Pancreas (tissue), 10 donors: ENCODE measurements at regions not wholly inside any gene's neighbourhood (a gene's known extent, or its start where the extent isn't known, plus 50 kb on each side); places are given as distances from the start of the nearest gene placed in this dataset.

Experiments
- ATAC-seq, 4 donors: fragments of 200-7000 bp; cut with Tn5 transposase; one replicate each; pipeline versions ENCODE4 v1.8.0 to v1.9.1; 2020; ENCODE audit warnings: mild to moderate bottlenecking in 4 of 4, moderate library complexity in 4 of 4
- DNase-seq, 6 donors: peaks; one replicate each; pipeline ENCODE4 v3.0.0-alpha.2; 2020
- FAIRE-seq: peaks from 2 replicates; lab custom pipeline; 2012; peaks lifted over from hg19 to GRCh38; lab: Jason Lieb, UNC
- H3K27ac ChIP-seq, 4 donors: fragments of 200-600 bp; sonication (generic); 1 replicate in 3 of 4; 2 replicates in 1 of 4; pipeline versions ENCODE4 v1.5.0 to v1.8.0; 2020
- H3K27me3 ChIP-seq, 4 donors: fragments of 200-600 bp; one replicate each; pipeline ENCODE4 v1.8.0; 2021
- H3K36me3 ChIP-seq, 3 donors: fragments of 200-600 bp; sonication (generic) in 1 of 3; one replicate each; pipeline versions ENCODE4 v1.5.0 to v1.8.0; 2020 to 2021
- H3K4me1 ChIP-seq, 3 donors: fragments of 200-600 bp; one replicate each; pipeline ENCODE4 v1.8.0; 2021
- H3K4me3 ChIP-seq, 4 donors: fragments of 200-600 bp; sonication (generic) in 2 of 4; one replicate each; pipeline versions ENCODE4 v1.5.0 to v1.8.0; 2020 to 2021
- H3K9me3 ChIP-seq, 4 donors: fragments of 200-600 bp; one replicate each; pipeline ENCODE4 v1.8.0; 2021
- CTCF ChIP-seq, 4 donors: fragments of 200-600 bp; sonication (generic) in 3 of 4; IDR thresholded peaks; one replicate each; pipeline versions ENCODE4 v1.5.0 to v1.8.0; 2021; ENCODE audit warnings: antibody characterized with exemption in 4 of 4
- WGBS, 2 donors: extraction: QIAGEN DNeasy Blood & Tissue Kit; methylation state at CpG; one replicate each; pipeline ENCODE4 v1.1.7; 2013; 5-methylcytosine and 5-hydroxymethylcytosine counted together
- intact Hi-C, 3 donors: fragments of 100-400 bp; cut with DNase I; formaldehyde crosslinking; loops; one replicate each; pipeline versions ENCODE4 v1.11.1 to v1.14.2; 2022
- donor health status: healthy with polysubstance abuse.
- donor health status: DM: no; HTN: no; CAD: no; lungs with moderate emphysema.
- donor health status: DM: no; HTN: no; CAD: no.
- donor health status: control.
- donor health status: control.
- donor health status: Bipolar disorder and iron deficiency.
- donor health status: DM: yes; HTN: yes; CAD: no.
- donor health status: DM: no; HTN: no; CAD: no.
- donor health status: DM: no; HTN: no; CAD: no.
- donor health status: DM: yes; HTN: yes; CAD: no.

GRCh38 chr13:111525320-111526118, 205.1 kb downstream of the TEX29 start:
- H3K27me3 ChIP-seq: peaks cover 0 to 9% (median 3%) of the 10 kb centered on the region in 4 donors
- no peak overlapping the region for H3K4me3 ChIP-seq
- ATAC-seq (no peak), DNase-seq (no peak), FAIRE-seq (no peak)
- no peaks in the 10 kb centered on the region for H3K4me1 ChIP-seq
- H3K27ac ChIP-seq: no peak overlapping the region
- TF ChIP-seq CTCF (IDR thresholded peaks at IDR 0.05): no peak
- intact Hi-C loops: no loop called here
- H3K9me3 ChIP-seq: no peaks in the 10 kb centered on the region
- 40 to 48% methylated on average over 3 of the region's 3 CpGs for WGBS, 2 donors
- H3K36me3 ChIP-seq: no peaks in the 10 kb centered on the region

- H3K27me3 ChIP-seq: peaks cover 0 to 18% (median 4%) of the 10 kb centered on the region in 4 donors
- ATAC-seq: no peak
- H3K36me3 ChIP-seq: no peaks in the 10 kb centered on the region
- no peak for DNase-seq
- FAIRE-seq: no peak
- no peak for TF ChIP-seq CTCF (IDR thresholded peaks at IDR 0.05)
- 42 to 59% methylated on average over 7 of the region's 7 CpGs for WGBS, 2 donors
- intact Hi-C loops: no loop called here
- H3K9me3 ChIP-seq: no peaks in the 10 kb centered on the region
- no peaks in the 10 kb centered on the region for H3K4me1 ChIP-seq
- H3K27ac ChIP-seq: no peak overlapping the region
- H3K4me3 ChIP-seq: no peak overlapping the region
Observed at GRCh38 chr13:111526922-111527321, 206.5 kb downstream of the TEX29 start.

- Histone ChIP-seq H3K4me3 (no peak overlapping the region), H3K4me1 (no peaks in the 10 kb centered on the region), H3K27me3 (peaks cover 0 to 18% (median 4%) of the 10 kb centered on the region in 4 donors), H3K9me3 (no peaks in the 10 kb centered on the region), H3K36me3 (no peaks in the 10 kb centered on the region), H3K27ac (no peak overlapping the region)
- intact Hi-C loops: no loop called here
- WGBS, 2 donors: 65 to 79% methylated on average over 14 of the region's 14 CpGs
- ATAC-seq (no peak), FAIRE-seq (no peak), DNase-seq (no peak)
- TF ChIP-seq CTCF (IDR thresholded peaks at IDR 0.05): no peak
Observed at GRCh38 chr13:111527614-111528229, 207.3 kb downstream of the TEX29 start.

- no peak for FAIRE-seq
- Histone ChIP-seq H3K4me1 (peaks cover 0 to under 1% (median 0%) of the 10 kb centered on the region in 3 donors), H3K27me3 (peaks cover 0 to 18% (median 7%) of the 10 kb centered on the region in 4 donors), H3K4me3 (no peak overlapping the region), H3K27ac (no peak overlapping the region), H3K9me3 (no peaks in the 10 kb centered on the region), H3K36me3 (no peaks in the 10 kb centered on the region)
- intact Hi-C loops: no loop called here
- TF ChIP-seq CTCF (IDR thresholded peaks at IDR 0.05): no peak
- 90 to 97% methylated on average over 3 of the region's 3 CpGs for WGBS, 2 donors
- no peak for DNase-seq
- no peak for ATAC-seq
Observed at GRCh38 chr13:111528513-111528912, 208.1 kb downstream of the TEX29 start.
